ENCODE measurements at regions not wholly inside any gene's neighbourhood (a gene's known extent, or its start where the extent isn't known, plus 50 kb on each side); places are given as distances from the start of the nearest gene placed in this dataset.

GRCh38 chr3:5312290-5312689 is 124.8 kb downstream of the EDEM1 start:
- peaks cover 1% of the 10 kb centered on the region for H3K4me1 Mint-ChIP-seq
- H3K27me3 ChIP-seq (ENCODE audit: control insufficient read depth in 2 of 2, insufficient read depth in 2 of 2, low read length in 2 of 2), result no peaks in the 10 kb centered on the region
- H3K9me3 ChIP-seq (replicated peaks in 1 of 2; ENCODE audit: control insufficient read depth in 1 of 2, insufficient read depth in 1 of 2, low read length in 2 of 2), result no peaks in the 10 kb centered on the region
- no peaks in the 10 kb centered on the region for H3K36me3 ChIP-seq (replicated peaks in 1 of 2; ENCODE audit: control insufficient read depth in 1 of 2, insufficient read depth in 2 of 2, low read length in 2 of 2)
- DNase-seq, result no peak
- intact Hi-C loops (cut with micrococcal nuclease), result no loop called here
- H3K27me3 Mint-ChIP-seq (ENCODE audit: low read depth in 3 of 3), result peaks cover 0 to 2% (median 0%) of the 10 kb centered on the region in 3 donors
- no peak overlapping the region for H3K27ac Mint-ChIP-seq
- H3K4me3 Mint-ChIP-seq, result no peak overlapping the region
- no peak for TF ChIP-seq CTCF (IDR thresholded peaks at IDR 0.05)
- H3K27ac ChIP-seq (ENCODE audit: low read depth in 1 of 2, low read length in 2 of 2), result no peak overlapping the region
- no peak overlapping the region for H3K9ac ChIP-seq (ENCODE audit: insufficient read depth, low read length, poor library complexity, severe bottlenecking)
- no peak overlapping the region for H3K4me2 ChIP-seq (replicated peaks; ENCODE audit: extremely low read depth, low read length, poor library complexity, severe bottlenecking)
- no peak overlapping the region for H3K4me3 ChIP-seq (replicated peaks in 1 of 3; ENCODE audit: low read depth in 2 of 3, low read length in 3 of 3)
- H3K79me2 ChIP-seq (ENCODE audit: insufficient read depth, low read length), result no peaks in the 10 kb centered on the region
- no peaks in the 10 kb centered on the region for H4K20me1 ChIP-seq (ENCODE audit: insufficient read depth, low read length)
- H3K9me3 Mint-ChIP-seq, result peaks cover 0 to 3% (median 0%) of the 10 kb centered on the region in 7 donors
- H2AFZ ChIP-seq (ENCODE audit: insufficient read depth, low read depth, low read length, poor library complexity, severe bottlenecking), result no peak overlapping the region
- 88% methylated on average over 2 of the region's 3 CpGs for WGBS (ENCODE audit: insufficient coverage)
- no peaks in the 10 kb centered on the region for H3K4me1 ChIP-seq (ENCODE audit: control insufficient read depth in 1 of 2, insufficient read depth in 2 of 2, low read length in 2 of 2)
- H3K36me3 Mint-ChIP-seq, result no peaks in the 10 kb centered on the region

- no peak for TF ChIP-seq CTCF (IDR thresholded peaks at IDR 0.05)
- WGBS (ENCODE audit: insufficient coverage), result no CpG with 5 or more reads among the region's 1 CpG
- H3K9me3 ChIP-seq (replicated peaks in 1 of 2; ENCODE audit: control insufficient read depth in 1 of 2, insufficient read depth in 1 of 2, low read length in 2 of 2), result no peaks in the 10 kb centered on the region
- Mint-ChIP-seq H3K9me3 (peaks cover 0 to 3% (median 0%) of the 10 kb centered on the region in 7 donors), H3K4me3 (no peak overlapping the region), H3K27me3 (ENCODE audit: low read depth in 3 of 3) (peaks cover 0 to 2% (median 2%) of the 10 kb centered on the region in 3 donors), H3K36me3 (no peaks in the 10 kb centered on the region), H3K4me1 (peaks cover 10% of the 10 kb centered on the region), H3K27ac (no peak overlapping the region)
- no peak overlapping the region for H3K4me2 ChIP-seq (replicated peaks; ENCODE audit: extremely low read depth, low read length, poor library complexity, severe bottlenecking)
- no peaks in the 10 kb centered on the region for H4K20me1 ChIP-seq (ENCODE audit: insufficient read depth, low read length)
- H3K79me2 ChIP-seq (ENCODE audit: insufficient read depth, low read length), result no peaks in the 10 kb centered on the region
- DNase-seq, result no peak
- intact Hi-C loops (cut with micrococcal nuclease), result no loop called here
- H3K27ac ChIP-seq (ENCODE audit: low read depth in 1 of 2, low read length in 2 of 2), result no peak overlapping the region
- H3K4me1 ChIP-seq (ENCODE audit: control insufficient read depth in 1 of 2, insufficient read depth in 2 of 2, low read length in 2 of 2), result peaks cover 3 to 6% of the 10 kb centered on the region in 2 donors
- no peak overlapping the region for H3K4me3 ChIP-seq (replicated peaks in 1 of 3; ENCODE audit: low read depth in 2 of 3, low read length in 3 of 3)
- H2AFZ ChIP-seq (ENCODE audit: insufficient read depth, low read depth, low read length, poor library complexity, severe bottlenecking), result no peak overlapping the region
- no peak overlapping the region for H3K9ac ChIP-seq (ENCODE audit: insufficient read depth, low read length, poor library complexity, severe bottlenecking)
- H3K27me3 ChIP-seq (ENCODE audit: control insufficient read depth in 2 of 2, insufficient read depth in 2 of 2, low read length in 2 of 2), result no peaks in the 10 kb centered on the region
- H3K36me3 ChIP-seq (replicated peaks in 1 of 2; ENCODE audit: control insufficient read depth in 1 of 2, insufficient read depth in 2 of 2, low read length in 2 of 2), result no peaks in the 10 kb centered on the region
Measured at GRCh38 chr3:5314897-5315296, 127.4 kb downstream of the EDEM1 start.
